Prostate gland (tissue), 2 donors: ENCODE measurements at regions not wholly inside any gene's neighbourhood (a gene's known extent, or its start where the extent isn't known, plus 50 kb on each side); places are given as distances from the start of the nearest gene placed in this dataset.
A peak's percentile ranks its signal among the peaks of the same experiment; 100 is the strongest.
"Not testable (repeated sequence)": the region's sequence is repeated elsewhere in the genome, so short reads cannot be mapped to it uniquely, and the experiment has no call there.

ENCODE experiments used
- DNase-seq: peaks from one replicate; pipeline ENCODE4 v3.0.0-alpha.2; 2019; ENCODE audit warnings: low spot score
- H3K27ac ChIP-seq, 2 donors: fragments of 200-600 bp; sonication (generic); 2 replicates each; pipeline ENCODE4 v1.5.1; 2017 to 2019
- H3K27me3 ChIP-seq: fragments of 200-600 bp; sonication (generic); replicated peaks from 2 replicates; pipeline ENCODE4 v1.5.1; 2019; ENCODE audit not compliant: insufficient read depth
- H3K36me3 ChIP-seq, 2 donors: fragments of 200-600 bp; sonication (generic); 1 replicate in 1 of 2; 2 replicates in 1 of 2; pipeline versions ENCODE4 v1.5.1 to v1.8.1; 2017 to 2019
- H3K4me1 ChIP-seq: fragments of 200-600 bp; sonication (generic); replicated peaks from 2 replicates; pipeline ENCODE4 v1.5.1; 2019
- H3K4me3 ChIP-seq, 2 donors: fragments of 200-600 bp; sonication (generic); 2 replicates each; pipeline ENCODE4 v1.5.1; 2017 to 2019
- H3K9me3 ChIP-seq: fragments of 200-600 bp; sonication (generic); 2 replicates; pipeline ENCODE4 v1.5.1; 2017
- POLR2A ChIP-seq: fragments of 450-650 bp; IDR thresholded peaks from one replicate; pipeline ENCODE4 v1.6.1; 2016; ENCODE audit warnings: antibody characterized with exemption, mild to moderate bottlenecking
- POLR2AphosphoS5 ChIP-seq: sonication (generic); formaldehyde crosslinking; IDR thresholded peaks from one replicate; pipeline ENCODE4 v1.6.1; 2017; ENCODE audit warnings: antibody characterized with exemption
- WGBS: methylation state at CpG from one replicate; pipeline ENCODE4 v1.1.5; 2018; 5-methylcytosine and 5-hydroxymethylcytosine counted together
- intact Hi-C: fragments of 100-400 bp; cut with DNase I; formaldehyde crosslinking; loops from one replicate; pipeline ENCODE4 v1.14.2; 2022
- TF ChIP-seq, protein P1 (sequence below), 4 experiments: fragments of 200-600 bp in 2 of 4; fragments of 450-650 bp in 2 of 4; sonication (generic) in 2 of 4; IDR thresholded peaks; 1 replicate in 3 of 4; 2 replicates in 1 of 4; pipeline ENCODE4 v1.5.1; 2016 to 2019; ENCODE audit warnings: antibody characterized with exemption in 4 of 4, mild to moderate bottlenecking in 2 of 4, moderate library complexity in 2 of 4

GRCh38 chr20:47927944-47928343, 142.7 kb upstream of the SULF2 start:
- Histone ChIP-seq H3K36me3 (no peaks in the 10 kb centered on the region), H3K27me3 (peaks cover 3% of the 10 kb centered on the region), H3K4me1 (no peaks in the 10 kb centered on the region), H3K9me3 (no peaks in the 10 kb centered on the region), H3K4me3 (no peak overlapping the region), H3K27ac (no peak overlapping the region)
- no peak for TF ChIP-seq POLR2A
- TF ChIP-seq, protein P1, sequence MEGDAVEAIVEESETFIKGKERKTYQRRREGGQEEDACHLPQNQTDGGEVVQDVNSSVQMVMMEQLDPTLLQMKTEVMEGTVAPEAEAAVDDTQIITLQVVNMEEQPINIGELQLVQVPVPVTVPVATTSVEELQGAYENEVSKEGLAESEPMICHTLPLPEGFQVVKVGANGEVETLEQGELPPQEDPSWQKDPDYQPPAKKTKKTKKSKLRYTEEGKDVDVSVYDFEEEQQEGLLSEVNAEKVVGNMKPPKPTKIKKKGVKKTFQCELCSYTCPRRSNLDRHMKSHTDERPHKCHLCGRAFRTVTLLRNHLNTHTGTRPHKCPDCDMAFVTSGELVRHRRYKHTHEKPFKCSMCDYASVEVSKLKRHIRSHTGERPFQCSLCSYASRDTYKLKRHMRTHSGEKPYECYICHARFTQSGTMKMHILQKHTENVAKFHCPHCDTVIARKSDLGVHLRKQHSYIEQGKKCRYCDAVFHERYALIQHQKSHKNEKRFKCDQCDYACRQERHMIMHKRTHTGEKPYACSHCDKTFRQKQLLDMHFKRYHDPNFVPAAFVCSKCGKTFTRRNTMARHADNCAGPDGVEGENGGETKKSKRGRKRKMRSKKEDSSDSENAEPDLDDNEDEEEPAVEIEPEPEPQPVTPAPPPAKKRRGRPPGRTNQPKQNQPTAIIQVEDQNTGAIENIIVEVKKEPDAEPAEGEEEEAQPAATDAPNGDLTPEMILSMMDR (IDR thresholded peaks at IDR 0.05): no peak
- TF ChIP-seq POLR2AphosphoS5: no peak
- intact Hi-C loops: loop anchor here (5.0 to 10.0 kb wide), 5 partner anchors 71 to 667 kb away; partner anchors contain the start of gene SULF2
- DNase-seq: no peak

DNA sequence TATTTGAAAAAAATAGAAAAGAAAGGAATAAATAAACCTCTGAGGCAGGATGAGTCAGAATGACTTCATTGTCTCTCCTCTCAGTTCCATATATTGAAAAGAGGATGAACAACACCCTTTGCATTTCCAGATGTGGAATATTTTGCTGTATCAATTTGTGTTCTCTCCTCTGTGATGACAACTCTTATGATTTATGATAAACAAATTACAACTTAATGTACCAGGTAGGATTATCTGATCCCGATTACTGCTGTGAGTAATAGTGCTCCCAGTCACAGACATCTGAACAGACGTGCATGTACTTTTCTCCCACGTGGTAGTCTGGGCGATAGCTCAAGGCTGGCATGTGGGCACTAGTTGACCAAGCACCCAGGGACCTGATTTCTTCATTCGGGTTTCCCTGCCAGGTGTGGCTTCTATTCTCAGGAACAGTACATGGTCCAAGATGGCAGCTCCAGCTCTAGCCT, 142.1 kb upstream of the SULF2 start:
- peaks cover 3% of the 10 kb centered on the region for H3K27me3 ChIP-seq
- intact Hi-C loops: loop anchor here (5.0 to 10.0 kb wide), 5 partner anchors 70 to 667 kb away; partner anchors contain the start of gene SULF2
- peak; percentile 89 for DNase-seq
- H3K4me1 ChIP-seq: no peaks in the 10 kb centered on the region
- 12% methylated on average over 5 of the region's 5 CpGs for WGBS
- no peak overlapping the region for H3K4me3 ChIP-seq
- no peaks in the 10 kb centered on the region for H3K36me3 ChIP-seq
- no peaks in the 10 kb centered on the region for H3K9me3 ChIP-seq
- peak; percentile 64 for TF ChIP-seq POLR2AphosphoS5
- no peak for TF ChIP-seq POLR2A
- peak overlapping the region in 1 of 2 donors; percentile 9 for H3K27ac ChIP-seq

GRCh38 chr20:47926731-47927130, 141.4 kb upstream of the SULF2 start:
- H3K9me3 ChIP-seq: no peaks in the 10 kb centered on the region
- H3K4me3 ChIP-seq: no peak overlapping the region
- no peaks in the 10 kb centered on the region for H3K4me1 ChIP-seq
- no peak for DNase-seq
- no peak overlapping the region for H3K27ac ChIP-seq
- TF ChIP-seq, protein P1 (IDR thresholded peaks at IDR 0.05): no peak
- TF ChIP-seq POLR2AphosphoS5 (no peak), POLR2A (no peak)
- WGBS: 80% methylated on average over 4 of the region's 4 CpGs
- no peaks in the 10 kb centered on the region for H3K27me3 ChIP-seq
- intact Hi-C loops: loop anchor here (5.0 to 10.0 kb wide), 5 partner anchors 69 to 668 kb away; partner anchors contain the start of gene SULF2
- H3K36me3 ChIP-seq: no peaks in the 10 kb centered on the region

- no peak for DNase-seq
- Histone ChIP-seq H3K36me3 (no peaks in the 10 kb centered on the region), H3K4me1 (no peaks in the 10 kb centered on the region), H3K4me3 (no peak overlapping the region), H3K9me3 (no peaks in the 10 kb centered on the region), H3K27ac (no peak overlapping the region), H3K27me3 (no peaks in the 10 kb centered on the region)
- 86% methylated on average over 3 of the region's 3 CpGs for WGBS
- no peak for TF ChIP-seq POLR2A
- TF ChIP-seq, protein P1 (IDR thresholded peaks at IDR 0.05): no peak
- no peak for TF ChIP-seq POLR2AphosphoS5
- intact Hi-C loops: loop anchor here (5.0 to 10.0 kb wide), 5 partner anchors 68 to 669 kb away; partner anchors contain the start of gene SULF2
Observed at GRCh38 chr20:47925593-47925992, 140.3 kb upstream of the SULF2 start.

GRCh38 chr20:47922269-47922668, 137.0 kb upstream of the SULF2 start:
- Histone ChIP-seq H3K27ac (no peak overlapping the region), H3K27me3 (no peaks in the 10 kb centered on the region), H3K4me3 (no peak overlapping the region), H3K36me3 (no peaks in the 10 kb centered on the region), H3K9me3 (no peaks in the 10 kb centered on the region), H3K4me1 (no peaks in the 10 kb centered on the region)
- WGBS: 55% methylated on average over 4 of the region's 4 CpGs
- no peak for DNase-seq
- intact Hi-C loops: loop anchor here (10.0 kb wide), 3 partner anchors 197 to 673 kb away; no protein-coding TSS in a partner anchor
- no peak for TF ChIP-seq POLR2AphosphoS5

DNA sequence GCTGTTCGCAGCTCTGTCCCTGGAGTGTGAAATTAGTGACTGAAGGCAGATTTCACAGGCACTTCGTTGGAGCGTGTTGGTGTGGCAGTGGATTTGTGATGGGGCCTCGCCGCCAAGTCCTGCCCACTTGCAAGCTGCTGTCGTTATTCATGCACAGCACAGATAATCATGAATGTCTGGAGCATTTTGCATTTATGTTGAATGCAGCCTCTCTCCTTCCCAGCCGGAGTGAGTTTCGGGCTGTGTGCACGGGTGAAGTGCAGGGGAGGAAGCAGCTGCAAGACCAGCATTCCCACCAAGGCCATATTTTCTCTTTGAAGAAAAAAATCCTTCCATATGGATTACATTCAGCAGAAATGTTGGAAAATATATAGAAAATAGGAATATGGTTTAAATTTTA, 136.5 kb upstream of the SULF2 start:
- not testable (repeated sequence) for H3K9me3 ChIP-seq, H3K27ac ChIP-seq, H3K36me3 ChIP-seq, DNase-seq, H3K4me3 ChIP-seq, H3K27me3 ChIP-seq, H3K4me1 ChIP-seq
- intact Hi-C loops: loop anchor here (10.0 kb wide), 3 partner anchors 197 to 673 kb away; no protein-coding TSS in a partner anchor
- WGBS: 21% methylated on average over 9 of the region's 9 CpGs
